ENCODE measurements at regions not wholly inside any gene's neighbourhood (a gene's known extent, or its start where the extent isn't known, plus 50 kb on each side); places are given as distances from the start of the nearest gene placed in this dataset.

- TF ChIP-seq CTCF (IDR thresholded peaks at IDR 0.05; ENCODE audit: low read depth, low read length, poor library complexity, severe bottlenecking) = no peak
- TF ChIP-seq EZH2phosphoT487 (IDR thresholded peaks at IDR 0.05; ENCODE audit: borderline replicate concordance, low read length) = no peak
Observed at GRCh38 chr1:232510367-232511110, 119.4 kb downstream of the SIPA1L2 start.

All from DOHH2 (cell line).